Upper lobe of left lung (tissue), 4 donors: ENCODE measurements at regions not wholly inside any gene's neighbourhood (a gene's known extent, or its start where the extent isn't known, plus 50 kb on each side); places are given as distances from the start of the nearest gene placed in this dataset.

Source experiments
- POLR2A ChIP-seq, 4 donors: fragments of 450-650 bp; IDR thresholded peaks; one replicate each; pipeline ENCODE4 v1.5.1; 2016 to 2017; ENCODE audit warnings: antibody characterized with exemption in 4 of 4, mild to moderate bottlenecking in 2 of 4
- TF ChIP-seq, protein P1 (sequence below), 6 experiments: fragments of 450-650 bp in 4 of 6; fragments of 200-600 bp in 2 of 6; sonication (generic) in 2 of 6; IDR thresholded peaks; one replicate each; pipeline ENCODE4 v1.5.1; 2016 to 2019; ENCODE audit warnings: antibody characterized with exemption in 6 of 6

DNA sequence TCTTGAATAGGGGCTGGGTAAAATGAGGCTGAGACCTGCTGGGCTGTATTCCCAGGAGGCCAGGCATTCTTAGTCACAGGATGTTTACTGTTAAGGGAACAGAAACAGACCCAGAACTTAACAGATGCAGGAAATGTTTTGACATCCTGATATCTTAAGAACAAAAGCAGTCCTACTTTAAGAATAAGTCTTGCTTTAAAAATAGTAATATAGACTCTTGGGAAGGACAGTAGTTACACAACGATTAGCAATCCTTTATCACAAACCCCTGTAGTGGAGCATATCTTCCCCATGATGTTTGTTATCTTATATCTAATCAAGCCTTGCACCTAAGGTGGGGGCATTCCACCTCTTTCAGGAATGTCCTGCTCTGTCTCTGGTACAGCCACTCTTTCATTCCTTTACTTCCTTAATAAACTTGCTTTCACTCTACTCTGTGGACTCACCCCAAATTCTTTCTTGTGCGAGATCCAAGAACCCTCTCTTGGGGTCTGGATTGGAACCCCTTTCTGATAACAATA lies 493.7 kb upstream of the SULF2 start:
- TF ChIP-seq, protein P1, sequence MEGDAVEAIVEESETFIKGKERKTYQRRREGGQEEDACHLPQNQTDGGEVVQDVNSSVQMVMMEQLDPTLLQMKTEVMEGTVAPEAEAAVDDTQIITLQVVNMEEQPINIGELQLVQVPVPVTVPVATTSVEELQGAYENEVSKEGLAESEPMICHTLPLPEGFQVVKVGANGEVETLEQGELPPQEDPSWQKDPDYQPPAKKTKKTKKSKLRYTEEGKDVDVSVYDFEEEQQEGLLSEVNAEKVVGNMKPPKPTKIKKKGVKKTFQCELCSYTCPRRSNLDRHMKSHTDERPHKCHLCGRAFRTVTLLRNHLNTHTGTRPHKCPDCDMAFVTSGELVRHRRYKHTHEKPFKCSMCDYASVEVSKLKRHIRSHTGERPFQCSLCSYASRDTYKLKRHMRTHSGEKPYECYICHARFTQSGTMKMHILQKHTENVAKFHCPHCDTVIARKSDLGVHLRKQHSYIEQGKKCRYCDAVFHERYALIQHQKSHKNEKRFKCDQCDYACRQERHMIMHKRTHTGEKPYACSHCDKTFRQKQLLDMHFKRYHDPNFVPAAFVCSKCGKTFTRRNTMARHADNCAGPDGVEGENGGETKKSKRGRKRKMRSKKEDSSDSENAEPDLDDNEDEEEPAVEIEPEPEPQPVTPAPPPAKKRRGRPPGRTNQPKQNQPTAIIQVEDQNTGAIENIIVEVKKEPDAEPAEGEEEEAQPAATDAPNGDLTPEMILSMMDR (IDR thresholded peaks at IDR 0.05): no peak
- TF ChIP-seq POLR2A (IDR thresholded peaks at IDR 0.05): no peak
